Natural killer cell (primary cell): ENCODE measurements at regions not wholly inside any gene's neighbourhood (a gene's known extent, or its start where the extent isn't known, plus 50 kb on each side); places are given as distances from the start of the nearest gene placed in this dataset.

ENCODE experiments used
- ATAC-seq, 3 donors: fragments of 150-1000 bp in 2 of 3; fragments of 200-7000 bp in 1 of 3; cut with Tn5 transposase; 1 replicate in 1 of 3; 2 replicates in 2 of 3; pipeline ENCODE4 v1.10.0; 2021; ENCODE audit warnings: mild to moderate bottlenecking in 2 of 3, moderate library complexity in 2 of 3
- DNase-seq, 2 donors: peaks; one replicate each; pipeline versions ENCODE4 v3.0.0 to v3.0.0-alpha.2; 2013 to 2021; ENCODE audit warnings: mixed read lengths in 1 of 2
- H3K27ac ChIP-seq: one replicate; pipeline ENCODE4 v1.5.1; 2013; ENCODE audit warnings: mild to moderate bottlenecking, low read length
- H3K27me3 ChIP-seq: one replicate; pipeline ENCODE4 v1.6.1; 2013; ENCODE audit warnings: low read length; ENCODE audit not compliant: control insufficient read depth, insufficient read depth
- H3K36me3 ChIP-seq: one replicate; pipeline ENCODE4 v1.6.1; 2013; ENCODE audit warnings: low read length; ENCODE audit not compliant: control insufficient read depth, insufficient read depth
- H3K4me1 ChIP-seq: one replicate; pipeline ENCODE4 v1.6.1; 2013; ENCODE audit warnings: low read length; ENCODE audit not compliant: control insufficient read depth, insufficient read depth
- H3K4me3 ChIP-seq: one replicate; pipeline ENCODE4 v1.5.1; 2013; ENCODE audit warnings: low read length
- H3K9me3 ChIP-seq: one replicate; pipeline ENCODE4 v1.6.1; 2013; ENCODE audit warnings: low read length; ENCODE audit not compliant: control insufficient read depth, insufficient read depth
- H3K27ac Mint-ChIP-seq, 2 donors: one replicate each; pipeline ENCODE4 v1.8.0; 2022; ENCODE audit warnings: mild to moderate bottlenecking in 2 of 2, mixed read lengths in 2 of 2, moderate library complexity in 1 of 2
- H3K27me3 Mint-ChIP-seq, 2 donors: one replicate each; pipeline ENCODE4 v1.8.0; 2022; ENCODE audit warnings: low read depth in 2 of 2, mixed read lengths in 2 of 2
- H3K36me3 Mint-ChIP-seq: one replicate; pipeline ENCODE4 v1.8.0; 2022; ENCODE audit warnings: mixed read lengths
- H3K4me1 Mint-ChIP-seq, 2 donors: one replicate each; pipeline ENCODE4 v1.8.0; 2022; ENCODE audit warnings: mixed read lengths in 2 of 2
- H3K4me3 Mint-ChIP-seq: one replicate; pipeline ENCODE4 v1.8.0; 2022; ENCODE audit warnings: mild to moderate bottlenecking, moderate library complexity, mixed read lengths
- H3K9me3 Mint-ChIP-seq, 2 donors: one replicate each; pipeline ENCODE4 v1.8.0; 2022; ENCODE audit warnings: mixed read lengths in 2 of 2
- CTCF ChIP-seq: fragments of 200-600 bp; IDR thresholded peaks from one replicate; pipeline ENCODE4 v1.8.0; 2022; ENCODE audit warnings: antibody characterized with exemption
- WGBS: methylation state at CpG from one replicate; pipeline ENCODE4 v1.1.7; 2013; ENCODE audit warnings: missing lambda C conversion rate; ENCODE audit not compliant: insufficient coverage; 5-methylcytosine and 5-hydroxymethylcytosine counted together
- intact Hi-C: fragments of 100-400 bp; cut with micrococcal nuclease; formaldehyde crosslinking; loops from one replicate; pipeline ENCODE4 v1.14.2; 2022

- no peak overlapping the region for H3K27ac ChIP-seq
- H3K9me3 ChIP-seq: peaks cover under 1% of the 10 kb centered on the region
- H3K4me3 ChIP-seq: no peak overlapping the region
- no peaks in the 10 kb centered on the region for H3K4me1 ChIP-seq
- Mint-ChIP-seq H3K36me3 (no peaks in the 10 kb centered on the region), H3K4me3 (no peak overlapping the region), H3K4me1 (no peaks in the 10 kb centered on the region), H3K27me3 (peaks cover 0 to 5% of the 10 kb centered on the region in 2 donors), H3K27ac (no peak overlapping the region), H3K9me3 (no peaks in the 10 kb centered on the region)
- intact Hi-C loops: no loop called here
- DNase-seq (no peak), ATAC-seq (no peak)
- no peak for TF ChIP-seq CTCF
- H3K36me3 ChIP-seq: no peaks in the 10 kb centered on the region
- no peaks in the 10 kb centered on the region for H3K27me3 ChIP-seq
- 94% methylated on average over 4 of the region's 4 CpGs for WGBS
Observed at GRCh38 chr9:134253606-134254205, 72.5 kb upstream of the RXRA start.

GRCh38 chr9:134258332-134258731 is 67.9 kb upstream of the RXRA start:
- intact Hi-C loops: no loop called here
- Histone ChIP-seq H3K4me1 (no peaks in the 10 kb centered on the region), H3K9me3 (no peaks in the 10 kb centered on the region), H3K4me3 (no peak overlapping the region), H3K27me3 (no peaks in the 10 kb centered on the region), H3K27ac (no peak overlapping the region), H3K36me3 (no peaks in the 10 kb centered on the region)
- Mint-ChIP-seq H3K27ac (no peak overlapping the region), H3K4me1 (no peaks in the 10 kb centered on the region), H3K36me3 (no peaks in the 10 kb centered on the region), H3K27me3 (peaks cover 0 to 5% of the 10 kb centered on the region in 2 donors), H3K4me3 (no peak overlapping the region), H3K9me3 (no peaks in the 10 kb centered on the region)
- DNase-seq (no peak), ATAC-seq (no peak)
- TF ChIP-seq CTCF: no peak
- WGBS: 87% methylated on average over 10 of the region's 10 CpGs

- Histone ChIP-seq H3K27ac (no peak overlapping the region), H3K4me3 (no peak overlapping the region), H3K4me1 (no peaks in the 10 kb centered on the region), H3K36me3 (no peaks in the 10 kb centered on the region), H3K9me3 (no peaks in the 10 kb centered on the region), H3K27me3 (peaks cover 5% of the 10 kb centered on the region)
- ATAC-seq (no peak), DNase-seq (no peak)
- no peak overlapping the region for H3K4me3 Mint-ChIP-seq
- no peak overlapping the region for H3K27ac Mint-ChIP-seq
- no peak for TF ChIP-seq CTCF
- peaks cover 0 to 6% of the 10 kb centered on the region in 2 donors for H3K27me3 Mint-ChIP-seq
- H3K36me3 Mint-ChIP-seq: no peaks in the 10 kb centered on the region
- intact Hi-C loops: no loop called here
- no peaks in the 10 kb centered on the region for H3K9me3 Mint-ChIP-seq
- H3K4me1 Mint-ChIP-seq: no peaks in the 10 kb centered on the region
- WGBS: 86% methylated on average over 10 of the region's 11 CpGs
Observed at GRCh38 chr9:134258828-134259546, 67.3 kb upstream of the RXRA start.
